Pons (tissue), 1 donor: ENCODE measurements at regions not wholly inside any gene's neighbourhood (a gene's known extent, or its start where the extent isn't known, plus 50 kb on each side); places are given as distances from the start of the nearest gene placed in this dataset.

ENCODE experiments used
- DNase-seq: peaks from one replicate; pipeline ENCODE4 v3.0.0-alpha.2; 2016; ENCODE audit warnings: low spot score

DNA sequence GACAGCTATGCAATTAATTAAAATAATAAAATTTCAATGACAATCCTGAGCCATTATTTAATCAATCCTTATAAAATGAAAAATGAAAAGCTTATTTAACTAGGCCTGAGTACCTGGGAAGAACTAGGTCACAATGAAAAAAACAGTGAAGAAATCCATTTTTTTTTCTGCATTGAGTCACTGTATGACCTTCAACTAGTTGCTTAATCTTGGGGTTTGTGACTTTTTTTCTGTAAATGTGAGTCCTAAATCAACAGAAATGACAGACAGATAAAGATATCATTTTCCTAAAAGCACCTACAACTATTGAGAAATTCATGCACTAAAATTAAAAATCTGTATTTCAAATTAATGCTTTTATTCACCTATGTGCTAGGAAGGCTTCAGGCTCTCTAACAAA, 96.8 kb downstream of the TMEM26 start:
- no peak for DNase-seq

DNA sequence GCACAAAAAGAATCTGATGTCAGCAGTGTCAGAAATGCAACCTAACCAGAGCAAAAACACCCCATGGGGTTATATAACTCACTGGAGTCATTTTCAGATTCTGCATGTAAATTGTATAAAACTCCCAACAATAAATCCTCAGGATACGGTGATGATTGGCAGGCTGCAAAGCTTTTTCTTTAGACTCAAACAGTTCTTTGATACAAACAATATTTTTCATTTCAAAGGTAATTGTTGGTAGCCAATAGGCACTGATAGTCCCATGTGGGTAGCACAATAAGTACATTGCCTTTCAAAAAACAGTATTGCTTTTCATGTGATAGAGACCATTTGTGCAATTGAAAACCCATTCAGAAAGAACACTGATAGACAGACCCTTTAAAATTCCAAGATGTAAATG, 98.0 kb downstream of the TMEM26 start:
- DNase-seq: no peak

GRCh38 chr10:61354401-61354975, 98.7 kb downstream of the TMEM26 start:
- DNase-seq: no peak

- no peak for DNase-seq
Measured at GRCh38 chr10:61350794-61351193, 102.4 kb downstream of the TMEM26 start.

DNA sequence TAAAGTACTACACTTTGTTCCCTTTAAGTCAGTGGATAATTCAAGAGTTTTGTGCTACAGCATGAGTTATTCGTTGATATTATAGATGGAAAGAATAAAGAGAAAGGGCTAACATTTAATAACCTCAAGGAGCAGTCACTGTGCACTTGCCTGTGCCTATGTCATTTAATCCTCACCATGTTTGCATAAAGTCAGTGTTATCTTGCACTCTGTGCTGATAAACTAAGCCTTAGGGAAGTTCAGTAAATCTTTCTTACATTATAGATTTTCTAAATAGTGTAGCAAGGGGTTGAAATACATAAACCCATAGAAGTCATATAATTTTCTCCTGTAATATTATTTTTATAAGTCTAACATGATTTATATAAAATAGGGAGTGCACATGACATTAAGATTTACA, 103.1 kb downstream of the TMEM26 start:
- DNase-seq: no peak

- no peak for DNase-seq
Measured at GRCh38 chr10:61346796-61347413, 106.3 kb downstream of the TMEM26 start.

GRCh38 chr10:61343796-61344195, 109.4 kb downstream of the TMEM26 start:
- DNase-seq: no peak

GRCh38 chr10:61342858-61343572, 110.2 kb downstream of the TMEM26 start:
- no peak for DNase-seq

DNA sequence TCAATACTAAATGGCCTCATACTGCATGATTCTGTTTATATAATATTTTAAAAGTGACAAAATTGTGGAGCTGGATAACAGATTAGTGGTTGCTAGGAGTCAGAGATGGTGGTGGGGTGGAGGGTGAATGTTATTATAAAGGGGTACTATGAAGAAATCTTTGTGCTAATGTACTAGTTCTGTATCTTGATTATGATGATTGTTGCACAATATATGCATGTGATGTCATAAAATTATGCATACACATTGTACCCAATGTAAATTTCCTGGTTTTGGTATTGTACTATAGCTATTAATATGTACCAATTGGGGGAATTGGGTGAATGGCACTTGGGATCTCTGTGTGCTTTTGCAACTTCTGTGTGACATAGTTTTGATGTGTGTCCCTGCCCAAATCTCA, 112.2 kb downstream of the TMEM26 start:
- no peak for DNase-seq

- no peak for DNase-seq
Measured at GRCh38 chr10:61338146-61338545, 115.0 kb downstream of the TMEM26 start.

GRCh38 chr10:61337741-61338140, 115.4 kb downstream of the TMEM26 start:
- DNase-seq: no peak

DNA sequence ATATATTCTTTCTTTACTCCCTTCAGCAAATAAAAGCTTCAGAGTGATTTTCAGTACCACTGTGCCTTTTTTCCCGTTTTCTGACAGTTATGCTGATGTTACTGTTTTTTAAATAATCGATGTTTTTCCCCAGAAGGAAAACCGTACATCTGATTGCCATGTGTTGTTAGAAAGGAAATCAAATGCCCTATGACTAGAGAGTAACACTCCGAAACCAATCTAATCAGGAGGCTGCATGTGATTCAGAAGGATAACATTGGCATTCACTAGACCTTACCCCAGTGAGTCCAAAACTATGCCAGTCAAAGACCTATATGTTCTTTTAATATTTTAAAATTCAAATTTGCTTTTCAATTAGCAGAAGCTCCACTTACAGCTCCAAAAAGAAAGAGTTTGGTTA, 116.3 kb downstream of the TMEM26 start:
- DNase-seq: no peak

DNA sequence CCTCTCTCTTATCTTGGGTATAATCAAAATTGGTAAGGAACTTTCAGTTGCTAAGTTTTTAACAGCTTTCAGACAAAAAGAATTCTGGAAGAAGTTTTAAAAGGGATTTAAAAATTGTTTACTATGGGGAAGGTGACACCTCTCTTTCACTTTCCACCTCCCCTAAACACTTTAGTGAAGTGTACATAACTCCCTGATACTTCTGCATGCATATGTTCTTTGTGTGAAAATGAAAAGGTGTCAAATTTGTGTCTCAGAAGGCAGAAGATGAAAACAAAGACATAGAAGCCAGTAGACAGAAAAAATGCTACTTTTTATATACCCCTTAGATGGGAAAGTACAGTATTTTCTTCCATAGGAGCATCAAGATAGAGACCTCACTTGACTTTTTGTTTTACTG, 117.8 kb downstream of the TMEM26 start:
- no peak for DNase-seq

- peak; percentile 68 for DNase-seq
Measured at GRCh38 chr10:61332581-61332980, 120.6 kb downstream of the TMEM26 start.

DNA sequence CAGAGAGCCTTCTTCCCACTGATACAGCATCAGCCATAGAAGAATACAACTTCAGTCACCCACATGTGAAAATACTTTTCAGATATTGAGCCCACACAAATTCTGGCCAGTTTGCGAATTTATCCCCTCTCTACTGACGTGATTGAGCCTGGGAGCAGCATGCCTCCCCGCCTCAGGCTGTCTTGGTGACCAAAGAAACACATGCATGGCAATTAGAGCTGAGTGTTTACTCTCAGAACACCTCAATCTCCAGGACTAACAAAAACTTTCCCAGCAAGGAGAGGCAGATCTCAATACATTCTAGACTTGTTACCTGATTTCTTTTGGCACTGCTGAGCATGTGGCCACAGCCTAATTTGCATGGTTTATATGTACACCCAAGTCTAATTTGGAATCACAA, 122.5 kb downstream of the TMEM26 start:
- no peak for DNase-seq

DNA sequence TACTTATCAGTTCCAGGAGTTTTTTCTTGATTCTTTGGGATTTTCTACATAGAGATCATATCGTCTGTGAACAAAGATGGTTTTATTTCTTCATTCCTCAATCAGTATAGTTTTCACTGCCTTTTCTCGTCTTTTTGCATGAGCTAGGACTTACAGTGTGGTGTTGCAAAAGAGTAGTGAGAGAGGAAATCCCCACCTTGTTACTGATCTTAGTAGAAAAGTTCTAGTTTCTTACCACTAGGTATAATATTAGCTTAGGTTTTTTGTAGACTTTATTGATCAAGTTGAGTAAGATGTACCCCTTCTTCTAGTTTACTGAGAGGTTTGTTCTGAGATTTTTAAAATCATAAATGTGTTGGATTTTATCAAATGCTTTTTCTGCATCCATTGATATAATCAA, 123.3 kb downstream of the TMEM26 start:
- no peak for DNase-seq

GRCh38 chr10:61325223-61325960, 127.8 kb downstream of the TMEM26 start:
- no peak for DNase-seq

DNA sequence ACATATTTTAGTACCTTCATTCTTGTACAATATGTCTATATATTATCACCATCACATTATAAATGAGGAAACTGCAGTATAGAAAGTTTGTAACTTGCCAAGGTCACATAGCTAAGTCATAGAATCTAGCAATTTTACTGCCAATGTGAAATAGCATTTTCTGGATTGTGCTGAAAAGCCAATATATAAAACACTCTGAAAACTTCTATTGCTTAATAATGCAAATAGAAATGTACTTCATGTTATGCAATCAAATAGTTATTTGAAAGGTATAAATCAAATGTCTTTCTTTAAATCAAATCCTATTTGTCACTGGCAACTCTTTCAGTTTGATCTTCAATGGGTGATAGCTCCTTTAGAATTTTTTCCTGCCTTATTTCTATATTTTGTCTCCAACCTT, 129.5 kb downstream of the TMEM26 start:
- no peak for DNase-seq

DNA sequence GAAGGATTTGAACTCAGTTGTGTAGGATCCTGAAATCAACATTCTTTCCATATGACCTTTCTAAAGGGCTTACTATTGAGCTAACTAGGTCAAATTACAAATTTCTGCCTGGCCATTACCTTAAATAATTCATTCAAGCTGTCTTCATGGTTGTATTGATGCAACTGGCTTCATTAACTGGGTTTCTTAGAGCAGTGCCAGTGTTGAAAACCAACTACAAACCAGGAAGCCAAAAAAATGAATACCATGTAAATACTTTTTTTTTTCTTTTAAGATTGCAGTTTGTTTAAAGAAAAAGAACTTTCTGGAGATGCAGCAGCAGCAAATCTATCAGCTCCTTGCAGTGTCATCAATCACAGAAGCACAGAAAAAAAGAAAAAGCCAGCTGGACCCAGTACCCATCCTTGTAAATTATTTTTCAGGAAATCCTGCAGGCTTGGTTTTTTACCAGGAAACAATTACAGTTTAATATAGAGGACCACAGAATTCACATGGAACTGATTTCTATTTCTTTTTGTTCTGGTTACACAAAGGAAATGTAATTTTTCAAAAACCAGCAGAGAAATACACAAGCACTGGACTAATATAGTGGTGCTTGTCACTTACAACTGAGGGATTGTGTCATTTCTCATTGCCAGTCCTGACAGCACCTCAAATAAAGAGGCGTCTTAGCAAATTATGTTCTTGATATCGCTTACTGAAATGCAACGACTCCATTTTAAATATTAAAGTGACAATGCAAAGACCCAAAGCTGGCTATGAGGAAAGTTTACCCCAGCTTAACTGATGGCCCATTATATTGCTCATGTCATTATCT, 131.9 kb downstream of the TMEM26 start:
- DNase-seq: peak; percentile 12

- no peak for DNase-seq
Measured at GRCh38 chr10:61320257-61320587, 133.0 kb downstream of the TMEM26 start.

- DNase-seq: no peak
Measured at GRCh38 chr10:61319386-61320256, 133.6 kb downstream of the TMEM26 start.
